Endothelial cell of umbilical vein (primary cell): ENCODE measurements at regions not wholly inside any gene's neighbourhood (a gene's known extent, or its start where the extent isn't known, plus 50 kb on each side); places are given as distances from the start of the nearest gene placed in this dataset.

Experiments used
- BruUV-seq: library from RNA; stranded (reverse); fragments of 400-500 nt; replicated peaks from 2 replicates; lab custom pipeline; 2021; lab: Mats Ljungman, UMichigan
- CTCF ChIA-PET: fragments of 300-600, 350-600 bp; sonication (Branson Sonifier 250); formaldehyde crosslinking; loops from one replicate; lab custom pipeline; 2021; ENCODE audit warnings: antibody characterized with exemption, inconsistent platforms; lab: Charles Lee
- POLR2A ChIA-PET: fragments of 300-600, 350-600 bp; sonication (Branson Sonifier 250); formaldehyde crosslinking; loops from one replicate; lab custom pipeline; 2021; ENCODE audit warnings: antibody characterized with exemption, inconsistent platforms; lab: Charles Lee
- DNase-seq: peaks from one replicate; pipeline ENCODE4 v3.0.0-alpha.2; 2011; ENCODE audit warnings: low read depth, low spot score
- FAIRE-seq: peaks from 2 replicates; lab custom pipeline; 2011; peaks lifted over from hg19 to GRCh38; lab: Jason Lieb, UNC
- H2AFZ ChIP-seq: 2 replicates; pipeline ENCODE4 v1.6.0; 2012; ENCODE audit warnings: low read depth, low read length, control low read depth, inconsistent platforms
- H3K27ac ChIP-seq: 2 replicates; pipeline ENCODE4 v1.5.1; 2011; ENCODE audit warnings: low read depth, mild to moderate bottlenecking, control low read depth, low read length, moderate library complexity; ENCODE audit not compliant: insufficient read depth
- H3K27me3 ChIP-seq, 2 experiments: 2 replicates each; pipeline versions ENCODE4 v1.6.0 to v1.6.1; 2011; ENCODE audit warnings: low read length in 2 of 2, mixed read lengths in 1 of 2; ENCODE audit not compliant: control insufficient read depth in 2 of 2, insufficient read depth in 2 of 2
- H3K36me3 ChIP-seq, 2 experiments: 2 replicates in 1 of 2; 3 replicates in 1 of 2; pipeline ENCODE4 v1.5.1; 2011; ENCODE audit warnings: low read length in 2 of 2, mild to moderate bottlenecking in 1 of 2, moderate library complexity in 1 of 2; ENCODE audit not compliant: control insufficient read depth in 2 of 2, insufficient read depth in 2 of 2; ENCODE audit errors: extremely low read depth in 1 of 2
- H3K4me1 ChIP-seq: 3 replicates; pipeline ENCODE4 v1.5.1; 2011; ENCODE audit warnings: mild to moderate bottlenecking, low read length; ENCODE audit not compliant: control insufficient read depth, insufficient read depth; ENCODE audit errors: extremely low read depth
- H3K4me2 ChIP-seq: 2 replicates; pipeline ENCODE4 v1.6.1; 2011; ENCODE audit warnings: low read length, control low read depth, mixed read lengths; ENCODE audit not compliant: insufficient read depth
- H3K4me3 ChIP-seq, 3 experiments: fragments of 200-600 bp in 1 of 3; sonication (generic), shearing (Covaris generic) in 1 of 3; replicated peaks in 1 of 3; 2 replicates each; pipeline ENCODE4 v1.5.1; 2011 to 2016; ENCODE audit warnings: control low read depth in 3 of 3, low read length in 3 of 3, mild to moderate bottlenecking in 2 of 3, inconsistent platforms in 1 of 3, low read depth in 1 of 3, moderate library complexity in 1 of 3; ENCODE audit not compliant: insufficient read depth in 1 of 3
- H3K79me2 ChIP-seq: 2 replicates; pipeline ENCODE4 v1.6.0; 2012; ENCODE audit warnings: low read length, inconsistent platforms; ENCODE audit not compliant: control insufficient read depth, insufficient read depth
- H3K9ac ChIP-seq: replicated peaks from 2 replicates; pipeline ENCODE3; 2011; ENCODE audit warnings: low read length, control low read depth; ENCODE audit not compliant: insufficient read depth; ENCODE audit errors: extremely low read depth
- H3K9me1 ChIP-seq: replicated peaks from 3 replicates; pipeline ENCODE4 v1.6.0; 2011; ENCODE audit warnings: mild to moderate bottlenecking, low read length; ENCODE audit not compliant: control insufficient read depth, insufficient read depth; ENCODE audit errors: extremely low read depth
- H3K9me3 ChIP-seq: replicated peaks from 2 replicates; pipeline ENCODE4 v1.5.1; 2012; ENCODE audit warnings: low read length, inconsistent platforms; ENCODE audit not compliant: control insufficient read depth, insufficient read depth
- H4K20me1 ChIP-seq: replicated peaks from 2 replicates; pipeline ENCODE3; 2011; ENCODE audit warnings: mild to moderate bottlenecking, low read length; ENCODE audit not compliant: control insufficient read depth, insufficient read depth; ENCODE audit errors: extremely low read depth
- EZH2 ChIP-seq: IDR thresholded peaks from 2 replicates; pipeline ENCODE4 v1.6.1; 2012; ENCODE audit warnings: borderline replicate concordance, low read depth, mild to moderate bottlenecking, moderate library complexity, low read length, inconsistent platforms; ENCODE audit not compliant: severe bottlenecking
- FOS ChIP-seq: IDR thresholded peaks from 2 replicates; pipeline ENCODE4 v1.6.1; 2011; ENCODE audit warnings: mild to moderate bottlenecking, low read length, moderate library complexity, borderline replicate concordance; ENCODE audit not compliant: insufficient read depth
- MYC ChIP-seq: IDR thresholded peaks from one replicate; pipeline ENCODE4 v1.6.1; 2011; ENCODE audit warnings: mild to moderate bottlenecking, low read depth, low read length
- POLR2A ChIP-seq: IDR thresholded peaks from 2 replicates; pipeline ENCODE4 v1.6.1; 2012; ENCODE audit warnings: low read depth, mild to moderate bottlenecking, control low read depth, low read length
- POLR2AphosphoS5 ChIP-seq: IDR thresholded peaks from 2 replicates; pipeline ENCODE4 v1.6.1; 2012; ENCODE audit warnings: low read depth, mild to moderate bottlenecking, control low read depth, low read length, moderate library complexity; ENCODE audit not compliant: insufficient read depth
- dilution Hi-C: fragments of 300-500 bp; cut with MboI; formaldehyde crosslinking; loops from one replicate; pipeline ENCODE4 v1.15.0; 2019; ENCODE audit warnings: low sequenced_read_pairs; ENCODE audit not compliant: extremely low pct_ligation_motif_present
- intact Hi-C: fragments of 100-400 bp; cut with micrococcal nuclease; formaldehyde crosslinking; loops from one replicate; pipeline ENCODE4 v1.10.0; 2022
- TF ChIP-seq, protein P1 (sequence below), 2 donors: IDR thresholded peaks; 1 replicate in 1 of 2; 2 replicates in 1 of 2; pipeline ENCODE4 v1.5.1; 2011; ENCODE audit warnings: low read length in 2 of 2, mild to moderate bottlenecking in 2 of 2, moderate library complexity in 2 of 2, control low read depth in 1 of 2, inconsistent platforms in 1 of 2, low read depth in 1 of 2; ENCODE audit not compliant: insufficient read depth in 1 of 2; ENCODE audit errors: extremely low read depth in 1 of 2

DNA sequence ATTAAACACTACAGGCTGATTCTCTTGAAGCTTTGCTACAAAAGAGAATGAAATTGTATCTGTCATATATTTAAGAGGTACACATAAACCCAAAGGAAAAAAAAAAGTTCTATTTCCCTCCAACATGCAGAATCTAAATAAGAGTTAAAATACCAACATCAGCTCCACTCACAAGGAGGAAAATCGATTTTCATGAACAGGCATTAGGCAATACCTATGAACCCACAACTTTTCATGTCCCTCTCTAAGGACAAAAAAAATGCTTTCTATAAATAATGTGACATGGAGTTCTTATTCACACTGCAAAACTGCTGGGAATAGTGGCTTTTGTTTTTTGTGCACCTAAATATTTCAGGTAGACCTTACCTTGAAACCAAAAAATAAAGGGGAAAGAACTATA lies 192.5 kb downstream of the KLF12 start:
- dilution Hi-C loops (no loop called here), intact Hi-C loops (no loop called here)

DNA sequence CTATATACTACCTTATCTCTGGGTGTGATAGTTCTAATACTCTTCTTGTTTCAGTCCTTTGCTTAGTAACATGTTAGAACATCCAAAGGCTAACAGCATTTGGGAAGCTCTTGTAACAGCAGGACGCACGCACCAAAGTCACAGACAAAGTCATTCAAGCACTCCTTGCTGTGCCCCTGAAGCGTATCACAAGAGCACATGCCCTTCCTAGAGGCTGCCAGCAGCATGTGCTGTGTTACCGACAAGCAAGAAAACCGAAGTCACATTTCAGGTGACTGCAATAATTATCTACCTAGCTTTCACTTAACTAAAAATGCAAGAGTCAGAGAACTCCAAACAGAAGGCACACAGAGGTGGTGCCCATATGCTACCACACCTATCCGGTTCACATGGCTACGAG lies 194.1 kb downstream of the KLF12 start:
- dilution Hi-C loops (no loop called here), intact Hi-C loops (no loop called here)
- no peak overlapping the region for H3K27ac ChIP-seq
- H3K36me3 ChIP-seq: no peaks in the 10 kb centered on the region
- H3K9me3 ChIP-seq: no peaks in the 10 kb centered on the region
- no peak overlapping the region for H2AFZ ChIP-seq
- H3K9ac ChIP-seq: no peak overlapping the region
- ChIA-PET POLR2A (no interaction called here), CTCF (interaction anchor here (0.6 to 1.1 kb wide), 2 partner anchors 11 to 92 kb away, joined by 3 read pairs; no protein-coding TSS in a partner anchor)
- TF ChIP-seq MYC: no peak
- H3K79me2 ChIP-seq: peaks cover 6% of the 10 kb centered on the region
- no peaks in the 10 kb centered on the region for H3K9me1 ChIP-seq
- H4K20me1 ChIP-seq: no peaks in the 10 kb centered on the region
- no peaks in the 10 kb centered on the region for H3K27me3 ChIP-seq
- BruUV-seq: no TSS peak
- H3K4me3 ChIP-seq: no peak overlapping the region
- H3K4me1 ChIP-seq: peaks cover 12% of the 10 kb centered on the region
- no peak overlapping the region for H3K4me2 ChIP-seq
- FAIRE-seq (no peak), DNase-seq (no peak)

More for the DNA sequence above, 192.5 kb downstream of the KLF12 start:
- Histone ChIP-seq H3K9me1 (no peaks in the 10 kb centered on the region), H3K79me2 (peaks cover 6% of the 10 kb centered on the region), H4K20me1 (no peaks in the 10 kb centered on the region), H3K4me2 (no peak overlapping the region), H3K4me1 (peaks cover 12% of the 10 kb centered on the region), H3K27me3 (no peaks in the 10 kb centered on the region), H2AFZ (no peak overlapping the region), H3K4me3 (no peak overlapping the region), H3K27ac (no peak overlapping the region), H3K9me3 (no peaks in the 10 kb centered on the region), H3K36me3 (no peaks in the 10 kb centered on the region), H3K9ac (no peak overlapping the region)
- TF ChIP-seq POLR2A (no peak), POLR2AphosphoS5 (no peak), FOS (no peak), EZH2 (no peak), MYC (no peak)
- TF ChIP-seq, protein P1, sequence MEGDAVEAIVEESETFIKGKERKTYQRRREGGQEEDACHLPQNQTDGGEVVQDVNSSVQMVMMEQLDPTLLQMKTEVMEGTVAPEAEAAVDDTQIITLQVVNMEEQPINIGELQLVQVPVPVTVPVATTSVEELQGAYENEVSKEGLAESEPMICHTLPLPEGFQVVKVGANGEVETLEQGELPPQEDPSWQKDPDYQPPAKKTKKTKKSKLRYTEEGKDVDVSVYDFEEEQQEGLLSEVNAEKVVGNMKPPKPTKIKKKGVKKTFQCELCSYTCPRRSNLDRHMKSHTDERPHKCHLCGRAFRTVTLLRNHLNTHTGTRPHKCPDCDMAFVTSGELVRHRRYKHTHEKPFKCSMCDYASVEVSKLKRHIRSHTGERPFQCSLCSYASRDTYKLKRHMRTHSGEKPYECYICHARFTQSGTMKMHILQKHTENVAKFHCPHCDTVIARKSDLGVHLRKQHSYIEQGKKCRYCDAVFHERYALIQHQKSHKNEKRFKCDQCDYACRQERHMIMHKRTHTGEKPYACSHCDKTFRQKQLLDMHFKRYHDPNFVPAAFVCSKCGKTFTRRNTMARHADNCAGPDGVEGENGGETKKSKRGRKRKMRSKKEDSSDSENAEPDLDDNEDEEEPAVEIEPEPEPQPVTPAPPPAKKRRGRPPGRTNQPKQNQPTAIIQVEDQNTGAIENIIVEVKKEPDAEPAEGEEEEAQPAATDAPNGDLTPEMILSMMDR (IDR thresholded peaks at IDR 0.05; ENCODE audit: extremely low read depth in 1 of 2, insufficient read depth in 1 of 2, low read depth in 1 of 2, low read length in 2 of 2): no peak
- FAIRE-seq: no peak
- ChIA-PET CTCF (no interaction called here), POLR2A (no interaction called here)
- no TSS peak for BruUV-seq
- no peak for DNase-seq
